Suprapubic skin (tissue), 4 donors: ENCODE measurements at regions not wholly inside any gene's neighbourhood (a gene's known extent, or its start where the extent isn't known, plus 50 kb on each side); places are given as distances from the start of the nearest gene placed in this dataset.
A peak's percentile ranks its signal among the peaks of the same experiment; 100 is the strongest.

ENCODE experiments used
- DNase-seq, 2 donors: peaks; one replicate each; pipeline ENCODE4 v3.0.0-alpha.2; 2019; ENCODE audit warnings: low spot score in 2 of 2
- H3K27ac ChIP-seq: fragments of 200-600 bp; sonication (generic); one replicate; pipeline ENCODE4 v1.5.1; 2019
- H3K27me3 ChIP-seq: fragments of 200-600 bp; sonication (generic); one replicate; pipeline ENCODE4 v1.5.1; 2019
- H3K36me3 ChIP-seq: fragments of 200-600 bp; sonication (generic); one replicate; pipeline ENCODE4 v1.5.1; 2019
- H3K4me1 ChIP-seq: fragments of 200-600 bp; sonication (generic); one replicate; pipeline ENCODE4 v1.5.1; 2019
- H3K4me3 ChIP-seq: fragments of 200-600 bp; sonication (generic); one replicate; pipeline ENCODE4 v1.5.1; 2019; ENCODE audit warnings: mild to moderate bottlenecking
- H3K9me3 ChIP-seq: fragments of 200-600 bp; sonication (generic); one replicate; pipeline ENCODE4 v1.5.1; 2019
- CTCF ChIP-seq, 2 donors: fragments of 200-600 bp in 1 of 2; fragments of 450-650 bp in 1 of 2; sonication (generic) in 1 of 2; IDR thresholded peaks; one replicate each; pipeline ENCODE4 v1.5.1; 2016 to 2019; ENCODE audit warnings: antibody characterized with exemption in 2 of 2, mild to moderate bottlenecking in 1 of 2, moderate library complexity in 1 of 2
- EP300 ChIP-seq: sonication (generic); formaldehyde crosslinking; IDR thresholded peaks from one replicate; pipeline ENCODE4 v1.6.1; 2017; ENCODE audit warnings: antibody characterized with exemption
- POLR2A ChIP-seq, 2 donors: fragments of 450-650 bp; IDR thresholded peaks; one replicate each; pipeline ENCODE4 v1.6.1; 2017; ENCODE audit warnings: antibody characterized with exemption in 2 of 2, mild to moderate bottlenecking in 2 of 2, moderate library complexity in 2 of 2
- POLR2AphosphoS5 ChIP-seq, 3 donors: sonication (generic); formaldehyde crosslinking; IDR thresholded peaks; one replicate each; pipeline ENCODE4 v1.6.1; 2017; ENCODE audit warnings: antibody characterized with exemption in 3 of 3
- WGBS: methylation state at CpG from one replicate; pipeline ENCODE4 v1.1.5; 2018; 5-methylcytosine and 5-hydroxymethylcytosine counted together

- H3K4me1 ChIP-seq: peaks cover 8% of the 10 kb centered on the region
- H3K36me3 ChIP-seq: no peaks in the 10 kb centered on the region
- no peak overlapping the region for H3K4me3 ChIP-seq
- no peak for TF ChIP-seq CTCF (IDR thresholded peaks at IDR 0.05)
- TF ChIP-seq POLR2A (IDR thresholded peaks at IDR 0.05): no peak
- no peak for TF ChIP-seq EP300
- no peak for TF ChIP-seq POLR2AphosphoS5 (IDR thresholded peaks at IDR 0.05)
- no peaks in the 10 kb centered on the region for H3K9me3 ChIP-seq
- H3K27ac ChIP-seq: no peak overlapping the region
- 67% methylated on average over 6 of the region's 6 CpGs for WGBS
- DNase-seq: no peak
- H3K27me3 ChIP-seq: no peaks in the 10 kb centered on the region
These were observed 91.6 kb upstream of the RGMA start for GRCh38 chr15:93180656-93181055.

- TF ChIP-seq POLR2AphosphoS5 (IDR thresholded peaks at IDR 0.05) (no peak), POLR2A (IDR thresholded peaks at IDR 0.05) (no peak), CTCF (IDR thresholded peaks at IDR 0.05) (no peak), EP300 (no peak)
- no peak for DNase-seq
- H3K36me3 ChIP-seq: no peaks in the 10 kb centered on the region
- H3K9me3 ChIP-seq: no peaks in the 10 kb centered on the region
- WGBS: 81% methylated on average over 6 of the region's 7 CpGs
- no peaks in the 10 kb centered on the region for H3K27me3 ChIP-seq
- H3K27ac ChIP-seq: no peak overlapping the region
- no peak overlapping the region for H3K4me3 ChIP-seq
- H3K4me1 ChIP-seq: peaks cover 8% of the 10 kb centered on the region
These were observed 91.1 kb upstream of the RGMA start for GRCh38 chr15:93180128-93180527.

GRCh38 chr15:93179700-93180102 lies 90.7 kb upstream of the RGMA start:
- Histone ChIP-seq H3K4me1 (peaks cover 8% of the 10 kb centered on the region), H3K4me3 (no peak overlapping the region), H3K9me3 (no peaks in the 10 kb centered on the region), H3K27me3 (no peaks in the 10 kb centered on the region), H3K27ac (no peak overlapping the region), H3K36me3 (no peaks in the 10 kb centered on the region)
- 57% methylated on average over 17 of the region's 17 CpGs for WGBS
- no peak for DNase-seq
- no peak for TF ChIP-seq POLR2A (IDR thresholded peaks at IDR 0.05)
- TF ChIP-seq EP300: no peak
- TF ChIP-seq CTCF (IDR thresholded peaks at IDR 0.05): no peak
- no peak for TF ChIP-seq POLR2AphosphoS5 (IDR thresholded peaks at IDR 0.05)

- DNase-seq: peak in 1 of 2 donors; percentile 66
- WGBS: 49% methylated on average over 15 of the region's 15 CpGs
- H3K4me1 ChIP-seq: peaks cover 8% of the 10 kb centered on the region
These were observed 90.1 kb upstream of the RGMA start for GRCh38 chr15:93179072-93179471.

GRCh38 chr15:93178371-93178770 lies 89.4 kb upstream of the RGMA start:
- 96% methylated on average over 7 of the region's 8 CpGs for WGBS
- no peak overlapping the region for H3K27ac ChIP-seq
- no peak overlapping the region for H3K4me3 ChIP-seq
- no peaks in the 10 kb centered on the region for H3K36me3 ChIP-seq
- TF ChIP-seq POLR2AphosphoS5 (IDR thresholded peaks at IDR 0.05) (no peak), EP300 (no peak), POLR2A (IDR thresholded peaks at IDR 0.05) (no peak), CTCF (IDR thresholded peaks at IDR 0.05) (no peak)
- H3K27me3 ChIP-seq: no peaks in the 10 kb centered on the region
- no peaks in the 10 kb centered on the region for H3K9me3 ChIP-seq
- peaks cover 8% of the 10 kb centered on the region for H3K4me1 ChIP-seq
- no peak for DNase-seq

More at GRCh38 chr15:93179072-93179471, 90.1 kb upstream of the RGMA start:
- no peaks in the 10 kb centered on the region for H3K36me3 ChIP-seq
- H3K4me3 ChIP-seq: no peak overlapping the region
- no peaks in the 10 kb centered on the region for H3K9me3 ChIP-seq
- no peak overlapping the region for H3K27ac ChIP-seq
- no peak for TF ChIP-seq POLR2AphosphoS5 (IDR thresholded peaks at IDR 0.05)
- no peak for TF ChIP-seq EP300
- TF ChIP-seq CTCF (IDR thresholded peaks at IDR 0.05): no peak
- TF ChIP-seq POLR2A (IDR thresholded peaks at IDR 0.05): no peak
- H3K27me3 ChIP-seq: no peaks in the 10 kb centered on the region
